GM12891 (cell line): ENCODE measurements at regions not wholly inside any gene's neighbourhood (a gene's known extent, or its start where the extent isn't known, plus 50 kb on each side); places are given as distances from the start of the nearest gene placed in this dataset.

Experiments
- PAX5 ChIP-seq: IDR thresholded peaks from 2 replicates; pipeline ENCODE4 v1.6.1; 2011; ENCODE audit warnings: low read length, moderate library complexity, mild to moderate bottlenecking; ENCODE audit not compliant: insufficient read depth, severe bottlenecking
- POLR2A ChIP-seq: IDR thresholded peaks from 2 replicates; pipeline ENCODE4 v1.6.1; 2011; ENCODE audit warnings: low read depth, low read length, control low read depth
- POLR2AphosphoS5 ChIP-seq: IDR thresholded peaks from 2 replicates; pipeline ENCODE4 v1.6.1; 2011; ENCODE audit warnings: low read depth, low read length, control low read depth
- SPI1 ChIP-seq: IDR thresholded peaks from 2 replicates; pipeline ENCODE4 v1.6.1; 2011; ENCODE audit warnings: low read depth, low read length, control low read depth
- TAF1 ChIP-seq: IDR thresholded peaks from 2 replicates; pipeline ENCODE4 v1.6.1; 2011; ENCODE audit warnings: low read depth, low read length, control low read depth

DNA sequence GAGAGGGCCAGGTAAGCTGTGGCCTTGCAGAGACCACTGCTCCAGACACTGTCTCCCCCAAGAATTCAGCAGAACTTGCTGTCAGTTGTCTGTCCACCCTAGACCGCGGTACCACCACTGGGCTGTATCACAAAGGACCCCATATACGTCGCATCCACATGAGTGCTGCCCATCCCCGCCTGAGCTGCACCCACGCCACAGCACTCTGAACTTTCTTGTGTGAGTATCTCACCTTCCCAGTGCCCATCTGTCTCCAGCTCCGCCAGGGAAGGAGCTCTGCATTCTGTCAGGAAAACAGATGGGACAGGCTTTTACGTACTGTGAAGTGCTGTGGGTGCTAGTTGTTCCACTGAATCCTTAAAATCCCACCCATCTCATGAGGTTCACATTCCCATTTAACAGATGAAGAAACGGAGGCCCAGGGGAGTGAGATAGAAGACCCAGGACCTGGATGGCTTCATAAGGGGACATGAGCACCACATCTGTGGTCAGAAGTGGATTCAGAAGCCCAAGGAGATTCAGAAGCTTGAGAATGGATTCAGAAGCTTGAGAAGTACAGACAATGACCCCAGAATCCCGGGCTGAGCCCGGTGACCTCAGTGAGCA lies 102.5 kb upstream of the ZMIZ1 start:
- TF ChIP-seq POLR2AphosphoS5 (no peak), POLR2A (no peak), PAX5 (no peak), TAF1 (no peak), SPI1 (no peak)
